Gastrocnemius medialis (tissue), 4 donors: ENCODE measurements at regions not wholly inside any gene's neighbourhood (a gene's known extent, or its start where the extent isn't known, plus 50 kb on each side); places are given as distances from the start of the nearest gene placed in this dataset.
"Not testable (repeated sequence)": the region's sequence is repeated elsewhere in the genome, so short reads cannot be mapped to it uniquely, and the experiment has no call there.

Experiments used
- ATAC-seq, 2 donors: fragments of 150-250 bp; one replicate each; pipeline ENCODE4 v1.9.1; 2016
- DNase-seq, 2 donors: peaks; one replicate each; pipeline ENCODE4 v3.0.0-alpha.2; 2019
- H3K27ac ChIP-seq, 4 donors: fragments of 200-600 bp; sonication (generic); 1 replicate in 1 of 4; 2 replicates in 3 of 4; pipeline ENCODE4 v1.5.1; 2016 to 2018; ENCODE audit warnings: mild to moderate bottlenecking in 2 of 4, moderate library complexity in 1 of 4
- H3K27me3 ChIP-seq, 3 donors: fragments of 200-600 bp; sonication (generic) in 2 of 3; 1 replicate in 1 of 3; 2 replicates in 2 of 3; pipeline versions ENCODE4 v1.5.1 to v1.6.0; 2016 to 2019; ENCODE audit warnings: mild to moderate bottlenecking in 1 of 3, moderate library complexity in 1 of 3
- H3K36me3 ChIP-seq, 2 donors: fragments of 200-600 bp; sonication (generic) in 1 of 2; one replicate each; pipeline ENCODE4 v1.5.1; 2017 to 2018
- H3K4me1 ChIP-seq, 2 donors: fragments of 200-600 bp; sonication (generic) in 1 of 2; one replicate each; pipeline ENCODE4 v1.5.1; 2016 to 2017; ENCODE audit warnings: mild to moderate bottlenecking in 2 of 2
- H3K4me3 ChIP-seq, 4 donors: fragments of 200-600 bp; sonication (generic) in 3 of 4; 1 replicate in 1 of 4; 2 replicates in 3 of 4; pipeline ENCODE4 v1.5.1; 2016 to 2019; ENCODE audit warnings: mild to moderate bottlenecking in 2 of 4
- H3K9me3 ChIP-seq, 3 donors: fragments of 200-600 bp; sonication (generic) in 2 of 3; 1 replicate in 1 of 3; 2 replicates in 2 of 3; pipeline ENCODE4 v1.5.1; 2016 to 2019
- CTCF ChIP-seq, 5 experiments: fragments of 450-650 bp in 3 of 5; fragments of 200-600 bp in 2 of 5; sonication (generic) in 2 of 5; IDR thresholded peaks in 4 of 5; conservative IDR thresholded peaks in 1 of 5; 1 replicate in 4 of 5; 2 replicates in 1 of 5; pipeline ENCODE4 v1.5.1; 2016 to 2019; ENCODE audit warnings: antibody characterized with exemption in 5 of 5, mild to moderate bottlenecking in 3 of 5, moderate library complexity in 3 of 5
- POLR2A ChIP-seq, 2 donors: fragments of 450-650 bp; IDR thresholded peaks; one replicate each; pipeline ENCODE4 v1.6.1; 2017; ENCODE audit warnings: antibody characterized with exemption in 2 of 2, mild to moderate bottlenecking in 2 of 2, moderate library complexity in 2 of 2
- in situ Hi-C, 4 donors: fragments of 200-750 bp; cut with MboI; loops; one replicate each; pipeline versions ENCODE4 v1.15.0 to v1.8.0; 2017; ENCODE audit warnings: low sequenced_read_pairs in 4 of 4
- intact Hi-C: fragments of 100-400 bp; cut with DNase I; formaldehyde crosslinking; loops from one replicate; pipeline ENCODE4 v1.15.1; 2023; ENCODE audit warnings: low total_unique reads

- intact Hi-C loops (no loop called here), in situ Hi-C loops (no loop called here)
- Histone ChIP-seq H3K4me3 (no peak overlapping the region), H3K4me1 (no peaks in the 10 kb centered on the region), H3K27ac (no peak overlapping the region), H3K27me3 (no peaks in the 10 kb centered on the region), H3K36me3 (no peaks in the 10 kb centered on the region), H3K9me3 (peaks cover 0 to 6% (median 2%) of the 10 kb centered on the region in 3 donors)
- DNase-seq: no peak
- no peak for ATAC-seq
- TF ChIP-seq POLR2A (IDR thresholded peaks at IDR 0.05) (no peak), CTCF (IDR thresholded peaks at IDR 0.05 in 4 of 5, conservative IDR thresholded peaks at IDR 0.05 in 1 of 5) (no peak)
Measured at GRCh38 chr2:160828076-160828475, 332.2 kb upstream of the TANK start.

DNA sequence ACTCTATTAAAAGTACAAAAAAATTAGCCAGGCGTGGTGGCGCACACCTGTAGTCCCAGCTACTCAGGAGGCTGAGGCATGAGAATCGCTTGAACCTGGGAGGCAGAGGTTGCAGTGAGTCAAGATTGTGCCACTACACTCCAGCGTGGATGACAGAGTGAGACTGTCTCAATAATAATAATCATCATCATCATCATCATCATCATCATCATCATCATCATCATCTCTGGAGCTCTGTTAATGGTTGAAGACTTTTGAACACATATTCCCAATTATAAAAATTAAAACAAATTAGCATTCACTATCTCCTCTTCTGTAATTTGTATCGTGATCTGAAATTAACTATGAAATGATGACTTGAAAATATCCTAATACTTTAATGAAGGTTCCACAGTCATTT is 327.8 kb upstream of the TANK start:
- H3K4me1 ChIP-seq, DNase-seq, H3K27ac ChIP-seq, H3K4me3 ChIP-seq, H3K27me3 ChIP-seq, H3K36me3 ChIP-seq, in situ Hi-C loops, H3K9me3 ChIP-seq, intact Hi-C loops, ATAC-seq: not testable (repeated sequence)

DNA sequence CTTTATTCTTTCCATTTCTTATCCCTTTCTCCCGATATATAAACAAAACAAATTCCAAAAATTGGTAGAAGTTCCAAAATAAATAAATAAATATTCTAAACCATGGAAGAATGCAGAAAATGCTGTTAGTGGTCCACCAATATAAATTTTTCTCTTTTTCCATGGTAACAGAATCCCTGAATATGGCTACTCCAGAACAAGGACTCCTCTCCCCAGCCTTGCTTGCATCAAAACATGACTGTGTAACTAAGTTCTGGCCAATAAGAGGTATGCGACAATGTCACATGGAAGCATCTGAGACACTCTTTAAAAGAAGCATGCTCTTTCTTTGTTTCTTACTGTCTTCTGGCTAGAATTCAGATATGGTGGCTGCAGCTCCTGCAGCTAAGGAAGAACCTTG is 325.1 kb upstream of the TANK start:
- Histone ChIP-seq H3K4me1 (no peaks in the 10 kb centered on the region), H3K9me3 (no peaks in the 10 kb centered on the region), H3K36me3 (no peaks in the 10 kb centered on the region), H3K27ac (no peak overlapping the region), H3K4me3 (no peak overlapping the region), H3K27me3 (no peaks in the 10 kb centered on the region)
- TF ChIP-seq POLR2A (IDR thresholded peaks at IDR 0.05) (no peak), CTCF (IDR thresholded peaks at IDR 0.05 in 4 of 5, conservative IDR thresholded peaks at IDR 0.05 in 1 of 5) (no peak)
- ATAC-seq (no peak), DNase-seq (no peak)
- intact Hi-C loops: no loop called here
- in situ Hi-C loops: no loop called here

- in situ Hi-C loops (no loop called here), intact Hi-C loops (no loop called here)
- Histone ChIP-seq H3K4me3 (no peak overlapping the region), H3K27ac (no peak overlapping the region), H3K27me3 (no peaks in the 10 kb centered on the region), H3K4me1 (no peaks in the 10 kb centered on the region), H3K36me3 (no peaks in the 10 kb centered on the region), H3K9me3 (no peaks in the 10 kb centered on the region)
- DNase-seq: no peak
- TF ChIP-seq CTCF (IDR thresholded peaks at IDR 0.05 in 4 of 5, conservative IDR thresholded peaks at IDR 0.05 in 1 of 5) (no peak), POLR2A (IDR thresholded peaks at IDR 0.05) (no peak)
- no peak for ATAC-seq
Measured at GRCh38 chr2:160836755-160837154, 323.5 kb upstream of the TANK start.

GRCh38 chr2:160837416-160837815 is 322.8 kb upstream of the TANK start:
- DNase-seq: no peak
- no peaks in the 10 kb centered on the region for H3K9me3 ChIP-seq
- in situ Hi-C loops: no loop called here
- no peak overlapping the region for H3K4me3 ChIP-seq
- no peak for ATAC-seq
- H3K27ac ChIP-seq: no peak overlapping the region
- H3K36me3 ChIP-seq: no peaks in the 10 kb centered on the region
- intact Hi-C loops: no loop called here
- no peaks in the 10 kb centered on the region for H3K4me1 ChIP-seq
- TF ChIP-seq CTCF (IDR thresholded peaks at IDR 0.05 in 4 of 5, conservative IDR thresholded peaks at IDR 0.05 in 1 of 5) (no peak), POLR2A (IDR thresholded peaks at IDR 0.05) (no peak)
- H3K27me3 ChIP-seq: no peaks in the 10 kb centered on the region
